ENCODE measurements at regions not wholly inside any gene's neighbourhood (a gene's known extent, or its start where the extent isn't known, plus 50 kb on each side); places are given as distances from the start of the nearest gene placed in this dataset.

DNA sequence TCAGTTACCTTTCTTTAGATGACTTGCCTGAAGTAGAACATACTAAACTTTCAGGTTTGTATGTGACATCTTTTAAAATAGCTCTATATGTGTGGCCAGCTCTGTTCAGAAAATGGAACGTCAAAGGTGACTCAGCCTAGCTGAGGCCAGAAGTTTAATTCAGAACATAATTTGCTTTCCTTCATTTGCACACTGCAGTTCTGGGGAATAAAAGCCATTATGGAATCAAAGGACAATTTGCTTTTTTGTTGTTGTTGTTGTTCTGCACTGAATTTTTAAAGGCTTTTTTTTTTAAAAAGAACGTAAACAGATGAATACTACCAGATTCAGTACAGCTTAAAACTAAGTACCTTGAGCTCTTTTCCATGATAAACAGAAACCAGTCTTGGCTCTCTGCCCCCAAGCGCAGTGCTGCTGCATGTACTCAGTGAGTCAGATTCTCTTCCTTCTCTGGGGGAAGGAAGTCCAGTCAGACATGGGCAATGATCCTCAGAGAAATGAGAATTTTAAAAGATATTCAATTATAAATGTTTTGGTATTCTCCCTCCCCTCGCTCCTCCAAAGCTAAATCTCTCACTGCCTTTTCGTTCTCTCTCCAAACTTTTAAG lies 644.2 kb downstream of the NOVA1 start:
- TF ChIP-seq, protein P1, sequence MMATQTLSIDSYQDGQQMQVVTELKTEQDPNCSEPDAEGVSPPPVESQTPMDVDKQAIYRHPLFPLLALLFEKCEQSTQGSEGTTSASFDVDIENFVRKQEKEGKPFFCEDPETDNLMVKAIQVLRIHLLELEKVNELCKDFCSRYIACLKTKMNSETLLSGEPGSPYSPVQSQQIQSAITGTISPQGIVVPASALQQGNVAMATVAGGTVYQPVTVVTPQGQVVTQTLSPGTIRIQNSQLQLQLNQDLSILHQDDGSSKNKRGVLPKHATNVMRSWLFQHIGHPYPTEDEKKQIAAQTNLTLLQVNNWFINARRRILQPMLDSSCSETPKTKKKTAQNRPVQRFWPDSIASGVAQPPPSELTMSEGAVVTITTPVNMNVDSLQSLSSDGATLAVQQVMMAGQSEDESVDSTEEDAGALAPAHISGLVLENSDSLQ (IDR thresholded peaks at IDR 0.05) = no peak
- TF ChIP-seq SP1 (IDR thresholded peaks at IDR 0.05) (no peak), CTBP1 (IDR thresholded peaks at IDR 0.05; ENCODE audit: borderline replicate concordance) (no peak), FOXK2 (IDR thresholded peaks at IDR 0.05) (no peak), ARNT (IDR thresholded peaks at IDR 0.05) (no peak), SUZ12 (IDR thresholded peaks at IDR 0.05) (no peak), FOXM1 (IDR thresholded peaks at IDR 0.05; ENCODE audit: borderline replicate concordance) (no peak), TARDBP (IDR thresholded peaks at IDR 0.05) (no peak), NFRKB (IDR thresholded peaks at IDR 0.05) (no peak), ELF4 (IDR thresholded peaks at IDR 0.05) (no peak)

Measured in HEK293T (cell line).